A673 (cell line): ENCODE measurements at regions not wholly inside any gene's neighbourhood (a gene's known extent, or its start where the extent isn't known, plus 50 kb on each side); places are given as distances from the start of the nearest gene placed in this dataset.

Experiments used
- BruUV-seq: library from RNA; stranded (reverse); fragments of 400-500 nt; replicated peaks from 2 replicates; lab custom pipeline; 2021; lab: Mats Ljungman, UMichigan
- CTCF ChIA-PET: fragments of 300-600 bp; sonication (Branson Sonifier 250); formaldehyde crosslinking; loops from one replicate; lab custom pipeline; 2022; ENCODE audit warnings: antibody characterized with exemption; lab: Charles Lee
- POLR2A ChIA-PET: fragments of 300-600 bp; sonication (Branson Sonifier 250); formaldehyde crosslinking; loops from one replicate; lab custom pipeline; 2022; ENCODE audit warnings: antibody characterized with exemption; ENCODE audit not compliant: low non-redundant PET; lab: Charles Lee
- DNase-seq: peaks from one replicate; pipeline ENCODE4 v3.0.0-alpha.2; 2015; ENCODE audit warnings: low spot score
- H3K27ac ChIP-seq: fragments of 200-600 bp; sonication (generic); 2 replicates; pipeline ENCODE4 v1.5.1; 2016; ENCODE audit warnings: mixed run types, low read depth, mild to moderate bottlenecking, mixed read lengths, antibody characterized with exemption, low read length; ENCODE audit not compliant: poor library complexity, severe bottlenecking
- H3K27me3 ChIP-seq: fragments of 200-600 bp; sonication (generic); replicated peaks from 2 replicates; pipeline ENCODE4 v1.6.1; 2017; ENCODE audit warnings: mixed run types, low read depth, mild to moderate bottlenecking, mixed read lengths, antibody characterized with exemption, low read length; ENCODE audit not compliant: insufficient read depth, poor library complexity
- H3K36me3 ChIP-seq: fragments of 200-600 bp; sonication (generic); 2 replicates; pipeline ENCODE4 v1.6.1; 2016; ENCODE audit warnings: mixed run types, mild to moderate bottlenecking, mixed read lengths, antibody characterized with exemption, low read length; ENCODE audit not compliant: insufficient read depth, poor library complexity, severe bottlenecking
- H3K4me1 ChIP-seq: fragments of 200-600 bp; sonication (generic); 2 replicates; pipeline ENCODE4 v1.6.1; 2017; ENCODE audit warnings: mixed run types, mild to moderate bottlenecking, mixed read lengths, antibody characterized with exemption, low read length; ENCODE audit not compliant: insufficient read depth, poor library complexity, severe bottlenecking
- H3K4me3 ChIP-seq: fragments of 200-600 bp; sonication (generic); 2 replicates; pipeline ENCODE4 v1.5.1; 2016; ENCODE audit warnings: low read depth, mixed run types, mild to moderate bottlenecking, mixed read lengths, low read length; ENCODE audit not compliant: poor library complexity, severe bottlenecking
- H3K9me3 ChIP-seq: fragments of 200-600 bp; sonication (generic); 2 replicates; pipeline ENCODE4 v1.6.1; 2016; ENCODE audit warnings: mixed run types, low read depth, mild to moderate bottlenecking, mixed read lengths, antibody characterized with exemption, low read length; ENCODE audit not compliant: poor library complexity, severe bottlenecking
- CTCF ChIP-seq: fragments of 300-800, 200-600 bp; sonication (generic); conservative IDR thresholded peaks from 2 replicates; pipeline ENCODE4 v1.5.1; 2017; ENCODE audit warnings: low read depth, mild to moderate bottlenecking, antibody characterized with exemption, low read length, moderate library complexity, mixed read lengths
- EZH2 ChIP-seq: fragments of 200-600 bp; sonication (generic); IDR thresholded peaks from 2 replicates; pipeline ENCODE4 v1.6.1; 2017; ENCODE audit warnings: borderline replicate concordance, low read depth, mild to moderate bottlenecking, mixed read lengths, antibody characterized with exemption, low read length; ENCODE audit not compliant: poor library complexity, severe bottlenecking
- intact Hi-C: fragments of 100-400 bp; cut with micrococcal nuclease; formaldehyde crosslinking; loops from one replicate; pipeline ENCODE4 v1.10.0; 2022; ENCODE audit not compliant: unreplicated experiment

GRCh38 chrX:121238093-121238492 is 190.7 kb downstream of the GLUD2 start:
- TF ChIP-seq CTCF (no peak), EZH2 (no peak)

GRCh38 chrX:121244511-121244910 is 197.1 kb downstream of the GLUD2 start:
- BruUV-seq = no TSS peak
- CTCF ChIA-PET = no interaction called here
- Histone ChIP-seq H3K27me3 (no peaks in the 10 kb centered on the region), H3K9me3 (no peaks in the 10 kb centered on the region), H3K4me1 (no peaks in the 10 kb centered on the region), H3K27ac (no peak overlapping the region), H3K36me3 (no peaks in the 10 kb centered on the region), H3K4me3 (no peak overlapping the region)
- intact Hi-C loops = no loop called here
- TF ChIP-seq CTCF (no peak), EZH2 (no peak)
- no peak for DNase-seq
- POLR2A ChIA-PET = no interaction called here

More at GRCh38 chrX:121238093-121238492, 190.7 kb downstream of the GLUD2 start:
- BruUV-seq = no TSS peak
- intact Hi-C loops = no loop called here
- Histone ChIP-seq H3K9me3 (no peaks in the 10 kb centered on the region), H3K4me3 (no peak overlapping the region), H3K27ac (no peak overlapping the region), H3K27me3 (no peaks in the 10 kb centered on the region), H3K36me3 (no peaks in the 10 kb centered on the region), H3K4me1 (no peaks in the 10 kb centered on the region)
- no peak for DNase-seq
- CTCF ChIA-PET = no interaction called here
- POLR2A ChIA-PET = no interaction called here

- Histone ChIP-seq H3K4me1 (no peaks in the 10 kb centered on the region), H3K36me3 (no peaks in the 10 kb centered on the region), H3K27ac (no peak overlapping the region), H3K4me3 (no peak overlapping the region), H3K9me3 (no peaks in the 10 kb centered on the region), H3K27me3 (no peaks in the 10 kb centered on the region)
- intact Hi-C loops = no loop called here
- DNase-seq = no peak
- CTCF ChIA-PET = no interaction called here
- POLR2A ChIA-PET = no interaction called here
- TF ChIP-seq EZH2 (no peak), CTCF (no peak)
- no TSS peak for BruUV-seq
Measured at GRCh38 chrX:121245763-121246162, 198.4 kb downstream of the GLUD2 start.
